ENCODE measurements at regions not wholly inside any gene's neighbourhood (a gene's known extent, or its start where the extent isn't known, plus 50 kb on each side); places are given as distances from the start of the nearest gene placed in this dataset.

DNA sequence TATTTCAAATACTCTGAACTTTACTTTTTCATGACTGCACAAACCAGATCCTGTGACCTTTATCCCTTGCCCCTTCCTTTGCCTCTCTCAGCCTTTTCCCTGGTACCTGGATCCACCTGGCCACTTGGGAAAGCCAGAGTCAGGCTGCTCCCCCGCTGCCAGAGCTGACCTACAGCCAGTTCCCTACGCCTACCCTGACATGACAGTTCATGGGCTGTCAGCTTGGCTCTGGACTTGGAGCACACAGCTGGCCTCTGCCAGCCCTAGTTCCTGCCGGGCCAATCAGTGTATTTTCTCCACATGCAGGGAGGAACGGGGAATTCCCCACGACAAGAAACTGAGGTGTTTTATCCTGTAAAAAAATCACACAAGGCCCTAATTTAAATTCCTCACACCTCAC is 382.6 kb downstream of the INSC start:
- no peaks in the 10 kb centered on the region for H3K27me3 ChIP-seq (ENCODE audit: control insufficient read depth, insufficient read depth, low read length, poor library complexity, severe bottlenecking)
- H3K4me1 ChIP-seq (ENCODE audit: control insufficient read depth, insufficient read depth, low read length) = no peaks in the 10 kb centered on the region
- 76 to 78% methylated on average over 5 of the region's 5 CpGs for WGBS, 2 experiments
- H3K36me3 ChIP-seq (ENCODE audit: control insufficient read depth, insufficient read depth, low read length) = no peaks in the 10 kb centered on the region
- H3K27ac ChIP-seq (ENCODE audit: insufficient read depth, low read depth, low read length, poor library complexity, severe bottlenecking) = no peak overlapping the region
- H3K9me3 ChIP-seq (ENCODE audit: control insufficient read depth, low read length) = no peaks in the 10 kb centered on the region
- no peak overlapping the region for H3K4me3 ChIP-seq (ENCODE audit: insufficient read depth, low read depth, low read length)

DNA sequence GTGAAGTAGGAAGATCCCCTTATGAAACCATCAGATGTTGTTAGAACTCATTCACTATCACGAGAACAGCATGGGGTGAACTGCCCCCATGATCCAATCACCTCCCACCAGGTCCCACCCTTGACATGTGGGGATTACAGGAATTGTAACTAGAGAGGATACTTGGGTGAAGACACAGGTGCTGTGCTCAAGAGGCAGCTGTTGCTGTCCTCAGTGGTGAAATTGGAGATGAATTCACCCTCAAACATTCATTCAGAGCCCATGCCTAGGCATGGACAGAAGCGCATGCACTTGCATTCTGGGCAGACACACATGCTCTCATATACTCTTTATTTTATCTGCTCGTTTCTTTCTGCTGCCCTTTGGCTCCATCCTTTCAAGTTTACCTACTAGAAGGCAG is 385.0 kb downstream of the INSC start:
- WGBS, 2 experiments = 97 to 98% methylated on average over 2 to 3 of the region's 3 CpGs

DNA sequence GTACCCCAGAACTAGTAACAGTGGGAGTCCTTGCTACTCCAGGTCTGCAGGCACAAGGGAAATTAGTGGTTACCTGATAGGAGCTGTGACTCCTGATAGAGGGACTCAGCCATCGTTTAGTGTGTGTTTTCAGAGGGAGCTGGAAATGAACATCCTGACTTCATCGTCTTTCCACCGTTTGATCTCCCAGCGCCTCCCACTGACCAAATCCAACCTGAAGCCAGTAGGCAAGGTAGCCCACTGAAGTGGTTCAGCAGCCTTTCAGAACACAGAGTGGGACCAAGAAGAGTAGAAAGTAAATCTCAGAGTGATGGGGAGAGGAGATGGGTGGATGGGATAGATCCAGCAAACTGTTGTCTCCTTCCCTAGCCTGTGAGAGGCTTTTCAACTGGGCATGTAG is 385.9 kb downstream of the INSC start:
- H3K36me3 ChIP-seq (ENCODE audit: control insufficient read depth, insufficient read depth, low read length) = no peaks in the 10 kb centered on the region
- no peak overlapping the region for H3K4me3 ChIP-seq (ENCODE audit: insufficient read depth, low read depth, low read length)
- H3K27me3 ChIP-seq (ENCODE audit: control insufficient read depth, insufficient read depth, low read length, poor library complexity, severe bottlenecking) = no peaks in the 10 kb centered on the region
- WGBS, 2 experiments = 85 to 96% methylated on average over 4 of the region's 4 CpGs
- H3K4me1 ChIP-seq (ENCODE audit: control insufficient read depth, insufficient read depth, low read length) = no peaks in the 10 kb centered on the region
- H3K27ac ChIP-seq (ENCODE audit: insufficient read depth, low read depth, low read length, poor library complexity, severe bottlenecking) = no peak overlapping the region
- no peaks in the 10 kb centered on the region for H3K9me3 ChIP-seq (ENCODE audit: control insufficient read depth, low read length)

More for the DNA sequence above, 385.0 kb downstream of the INSC start:
- no peaks in the 10 kb centered on the region for H3K9me3 ChIP-seq (ENCODE audit: control insufficient read depth, low read length)
- no peaks in the 10 kb centered on the region for H3K36me3 ChIP-seq (ENCODE audit: control insufficient read depth, insufficient read depth, low read length)
- no peak overlapping the region for H3K27ac ChIP-seq (ENCODE audit: insufficient read depth, low read depth, low read length, poor library complexity, severe bottlenecking)
- H3K27me3 ChIP-seq (ENCODE audit: control insufficient read depth, insufficient read depth, low read length, poor library complexity, severe bottlenecking) = no peaks in the 10 kb centered on the region
- H3K4me3 ChIP-seq (ENCODE audit: insufficient read depth, low read depth, low read length) = no peak overlapping the region
- H3K4me1 ChIP-seq (ENCODE audit: control insufficient read depth, insufficient read depth, low read length) = no peaks in the 10 kb centered on the region

- Histone ChIP-seq H3K36me3 (ENCODE audit: control insufficient read depth, insufficient read depth, low read length) (no peaks in the 10 kb centered on the region), H3K4me3 (ENCODE audit: insufficient read depth, low read depth, low read length) (no peak overlapping the region), H3K27ac (ENCODE audit: insufficient read depth, low read depth, low read length, poor library complexity, severe bottlenecking) (no peak overlapping the region), H3K4me1 (ENCODE audit: control insufficient read depth, insufficient read depth, low read length) (no peaks in the 10 kb centered on the region), H3K27me3 (ENCODE audit: control insufficient read depth, insufficient read depth, low read length, poor library complexity, severe bottlenecking) (no peaks in the 10 kb centered on the region), H3K9me3 (ENCODE audit: control insufficient read depth, low read length) (no peaks in the 10 kb centered on the region)
- WGBS, 2 experiments = 90 to 92% methylated on average over 6 to 7 of the region's 7 CpGs
Measured at GRCh38 chr11:15501566-15501965, 386.8 kb downstream of the INSC start.

GRCh38 chr11:15505155-15505554 is 390.4 kb downstream of the INSC start:
- H3K27me3 ChIP-seq (ENCODE audit: control insufficient read depth, insufficient read depth, low read length, poor library complexity, severe bottlenecking) = no peaks in the 10 kb centered on the region
- no peak overlapping the region for H3K4me3 ChIP-seq (ENCODE audit: insufficient read depth, low read depth, low read length)
- no peaks in the 10 kb centered on the region for H3K36me3 ChIP-seq (ENCODE audit: control insufficient read depth, insufficient read depth, low read length)
- H3K9me3 ChIP-seq (ENCODE audit: control insufficient read depth, low read length) = no peaks in the 10 kb centered on the region
- H3K27ac ChIP-seq (ENCODE audit: insufficient read depth, low read depth, low read length, poor library complexity, severe bottlenecking) = no peak overlapping the region
- H3K4me1 ChIP-seq (ENCODE audit: control insufficient read depth, insufficient read depth, low read length) = no peaks in the 10 kb centered on the region
- WGBS, 2 experiments = 100% methylated on average over 1 of the region's 1 CpG; no CpG with 5 or more reads in 1 of the 2 experiments

GRCh38 chr11:15507592-15507991 is 392.9 kb downstream of the INSC start:
- Histone ChIP-seq H3K36me3 (ENCODE audit: control insufficient read depth, insufficient read depth, low read length) (no peaks in the 10 kb centered on the region), H3K9me3 (ENCODE audit: control insufficient read depth, low read length) (no peaks in the 10 kb centered on the region), H3K27ac (ENCODE audit: insufficient read depth, low read depth, low read length, poor library complexity, severe bottlenecking) (no peak overlapping the region), H3K4me1 (ENCODE audit: control insufficient read depth, insufficient read depth, low read length) (no peaks in the 10 kb centered on the region), H3K4me3 (ENCODE audit: insufficient read depth, low read depth, low read length) (no peak overlapping the region), H3K27me3 (ENCODE audit: control insufficient read depth, insufficient read depth, low read length, poor library complexity, severe bottlenecking) (no peaks in the 10 kb centered on the region)
- 96% methylated on average over 5 to 6 of the region's 6 CpGs for WGBS, 2 experiments

- WGBS, 2 experiments = 86 to 97% methylated on average over 2 of the region's 2 CpGs
- Histone ChIP-seq H3K27me3 (ENCODE audit: control insufficient read depth, insufficient read depth, low read length, poor library complexity, severe bottlenecking) (no peaks in the 10 kb centered on the region), H3K27ac (ENCODE audit: insufficient read depth, low read depth, low read length, poor library complexity, severe bottlenecking) (no peak overlapping the region)
Measured at GRCh38 chr11:15509082-15509481, 394.4 kb downstream of the INSC start.

GRCh38 chr11:15519124-15519791 is 404.5 kb downstream of the INSC start:
- WGBS, 2 experiments = 89 to 90% methylated on average over 2 of the region's 2 CpGs
- Histone ChIP-seq H3K36me3 (ENCODE audit: control insufficient read depth, insufficient read depth, low read length) (no peaks in the 10 kb centered on the region), H3K27me3 (ENCODE audit: control insufficient read depth, insufficient read depth, low read length, poor library complexity, severe bottlenecking) (no peaks in the 10 kb centered on the region), H3K4me3 (ENCODE audit: insufficient read depth, low read depth, low read length) (no peak overlapping the region), H3K4me1 (ENCODE audit: control insufficient read depth, insufficient read depth, low read length) (no peaks in the 10 kb centered on the region), H3K27ac (ENCODE audit: insufficient read depth, low read depth, low read length, poor library complexity, severe bottlenecking) (no peak overlapping the region), H3K9me3 (ENCODE audit: control insufficient read depth, low read length) (no peaks in the 10 kb centered on the region)

More at GRCh38 chr11:15509082-15509481, 394.4 kb downstream of the INSC start:
- Histone ChIP-seq H3K4me1 (ENCODE audit: control insufficient read depth, insufficient read depth, low read length) (no peaks in the 10 kb centered on the region), H3K4me3 (ENCODE audit: insufficient read depth, low read depth, low read length) (no peak overlapping the region), H3K9me3 (ENCODE audit: control insufficient read depth, low read length) (no peaks in the 10 kb centered on the region), H3K36me3 (ENCODE audit: control insufficient read depth, insufficient read depth, low read length) (no peaks in the 10 kb centered on the region)

DNA sequence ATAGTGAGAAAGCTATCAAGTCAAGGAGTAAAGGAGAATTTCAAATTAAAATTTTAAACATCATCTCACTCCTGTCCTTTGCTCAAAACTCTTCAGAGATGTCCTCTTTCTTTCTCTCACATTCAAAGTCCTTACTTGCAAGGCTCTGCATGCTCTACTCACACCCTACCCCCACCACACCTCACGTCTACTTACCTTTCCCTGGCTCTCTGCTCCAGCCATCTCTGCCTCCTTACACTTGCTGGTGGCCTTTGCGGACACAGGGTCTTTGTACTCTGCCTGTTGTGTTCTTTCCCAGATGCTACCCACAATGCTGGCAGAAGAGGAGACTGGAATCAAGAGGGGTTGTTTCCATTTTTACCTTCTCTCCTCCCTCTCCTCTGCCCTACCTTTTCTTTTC is 405.2 kb downstream of the INSC start:
- H3K4me1 ChIP-seq (ENCODE audit: control insufficient read depth, insufficient read depth, low read length) = no peaks in the 10 kb centered on the region
- H3K36me3 ChIP-seq (ENCODE audit: control insufficient read depth, insufficient read depth, low read length) = no peaks in the 10 kb centered on the region
- no peaks in the 10 kb centered on the region for H3K9me3 ChIP-seq (ENCODE audit: control insufficient read depth, low read length)
- no peaks in the 10 kb centered on the region for H3K27me3 ChIP-seq (ENCODE audit: control insufficient read depth, insufficient read depth, low read length, poor library complexity, severe bottlenecking)
- H3K27ac ChIP-seq (ENCODE audit: insufficient read depth, low read depth, low read length, poor library complexity, severe bottlenecking) = no peak overlapping the region
- WGBS, 2 experiments = 71 to 77% methylated on average over 2 of the region's 2 CpGs
- no peak overlapping the region for H3K4me3 ChIP-seq (ENCODE audit: insufficient read depth, low read depth, low read length)

GRCh38 chr11:15523543-15523942 is 408.8 kb downstream of the INSC start:
- Histone ChIP-seq H3K9me3 (ENCODE audit: control insufficient read depth, low read length) (peaks cover 5% of the 10 kb centered on the region), H3K36me3 (ENCODE audit: control insufficient read depth, insufficient read depth, low read length) (peaks cover 2% of the 10 kb centered on the region), H3K27me3 (ENCODE audit: control insufficient read depth, insufficient read depth, low read length, poor library complexity, severe bottlenecking) (no peaks in the 10 kb centered on the region), H3K27ac (ENCODE audit: insufficient read depth, low read depth, low read length, poor library complexity, severe bottlenecking) (no peak overlapping the region), H3K4me1 (ENCODE audit: control insufficient read depth, insufficient read depth, low read length) (no peaks in the 10 kb centered on the region), H3K4me3 (ENCODE audit: insufficient read depth, low read depth, low read length) (no peak overlapping the region)
- 86 to 96% methylated on average over 2 of the region's 2 CpGs for WGBS, 2 experiments

GRCh38 chr11:15525582-15525981 is 410.9 kb downstream of the INSC start:
- peaks cover 5% of the 10 kb centered on the region for H3K9me3 ChIP-seq (ENCODE audit: control insufficient read depth, low read length)
- WGBS, 2 experiments = 94 to 96% methylated on average over 1 of the region's 1 CpG
- no peak overlapping the region for H3K4me3 ChIP-seq (ENCODE audit: insufficient read depth, low read depth, low read length)
- H3K27me3 ChIP-seq (ENCODE audit: control insufficient read depth, insufficient read depth, low read length, poor library complexity, severe bottlenecking) = no peaks in the 10 kb centered on the region
- H3K36me3 ChIP-seq (ENCODE audit: control insufficient read depth, insufficient read depth, low read length) = peaks cover 2% of the 10 kb centered on the region
- no peak overlapping the region for H3K27ac ChIP-seq (ENCODE audit: insufficient read depth, low read depth, low read length, poor library complexity, severe bottlenecking)
- H3K4me1 ChIP-seq (ENCODE audit: control insufficient read depth, insufficient read depth, low read length) = no peaks in the 10 kb centered on the region

Data from ectodermal cell (in vitro differentiated cells).